GM23338 (cell line): ENCODE measurements at regions not wholly inside any gene's neighbourhood (a gene's known extent, or its start where the extent isn't known, plus 50 kb on each side); places are given as distances from the start of the nearest gene placed in this dataset.

Experiments used
- ATAC-seq: fragments of 200-7000 bp; cut with Tn5 transposase; 3 replicates; pipeline ENCODE4 v1.9.1; 2020
- DNase-seq: peaks from one replicate; pipeline ENCODE4 v3.0.0-alpha.2; 2015; ENCODE audit warnings: low spot score
- H2AFZ ChIP-seq: fragments of 200-600 bp; sonication (generic); 2 replicates; pipeline ENCODE4 v1.8.0; 2016; ENCODE audit warnings: antibody characterized with exemption, mild to moderate bottlenecking, moderate library complexity
- H3F3A ChIP-seq: fragments of 200-600 bp; sonication (generic); replicated peaks from 2 replicates; pipeline ENCODE4 v1.8.0; 2017; ENCODE audit warnings: antibody characterized with exemption, mixed run types, low read depth
- H3K27ac ChIP-seq: fragments of 200-600 bp; sonication (generic); 2 replicates; pipeline ENCODE4 v1.6.1; 2016; ENCODE audit warnings: low read depth
- H3K27me3 ChIP-seq: fragments of 200-600 bp; sonication (generic); 2 replicates; pipeline ENCODE4 v1.8.0; 2016; ENCODE audit warnings: mild to moderate bottlenecking, mixed run types, moderate library complexity; ENCODE audit not compliant: insufficient read depth
- H3K36me3 ChIP-seq: fragments of 200-600 bp; sonication (generic); 2 replicates; pipeline ENCODE4 v1.8.0; 2016; ENCODE audit warnings: mild to moderate bottlenecking; ENCODE audit not compliant: insufficient read depth
- H3K4me1 ChIP-seq: fragments of 200-600 bp; sonication (generic); 2 replicates; pipeline ENCODE4 v1.8.0; 2016; ENCODE audit warnings: mild to moderate bottlenecking, moderate library complexity; ENCODE audit not compliant: insufficient read depth
- H3K4me2 ChIP-seq: fragments of 200-600 bp; sonication (generic); 2 replicates; pipeline ENCODE4 v1.7.1; 2017; ENCODE audit warnings: mixed run types
- H3K4me3 ChIP-seq: fragments of 200-600 bp; sonication (generic); 2 replicates; pipeline ENCODE4 v1.6.1; 2016; ENCODE audit warnings: mixed run types
- H3K79me2 ChIP-seq: fragments of 200-600 bp; sonication (generic); replicated peaks from 2 replicates; pipeline ENCODE4 v1.8.0; 2017; ENCODE audit warnings: mild to moderate bottlenecking; ENCODE audit not compliant: insufficient read depth
- H3K9me2 ChIP-seq: fragments of 200-600 bp; sonication (generic); 2 replicates; pipeline ENCODE4 v1.8.0; 2017; ENCODE audit not compliant: insufficient read depth
- H4K20me1 ChIP-seq: fragments of 200-600 bp; sonication (generic); replicated peaks from 2 replicates; pipeline ENCODE4 v1.8.0; 2017; ENCODE audit warnings: mild to moderate bottlenecking; ENCODE audit not compliant: insufficient read depth
- H3K27ac Mint-ChIP-seq: 2 replicates; pipeline ENCODE4 v1.8.0; 2020; ENCODE audit warnings: inconsistent platforms, mild to moderate bottlenecking, moderate library complexity, mixed read lengths
- H3K27me3 Mint-ChIP-seq: 3 replicates; pipeline ENCODE4 v1.8.0; 2022; ENCODE audit warnings: low read depth, mild to moderate bottlenecking, moderate library complexity, mixed read lengths, inconsistent platforms; ENCODE audit not compliant: insufficient read depth, poor library complexity
- H3K36me3 Mint-ChIP-seq: 3 replicates; pipeline ENCODE4 v1.8.0; 2021; ENCODE audit warnings: low read depth, mild to moderate bottlenecking, inconsistent platforms, moderate library complexity, mixed read lengths
- H3K4me1 Mint-ChIP-seq: 3 replicates; pipeline ENCODE4 v1.8.0; 2020; ENCODE audit warnings: mild to moderate bottlenecking, inconsistent platforms, mixed read lengths
- H3K4me3 Mint-ChIP-seq: 3 replicates; pipeline ENCODE4 v1.8.0; 2021; ENCODE audit warnings: moderate library complexity, mild to moderate bottlenecking, inconsistent platforms, mixed read lengths
- H3K9me3 Mint-ChIP-seq: 3 replicates; pipeline ENCODE4 v1.8.0; 2020; ENCODE audit warnings: moderate library complexity, mild to moderate bottlenecking, inconsistent platforms, mixed read lengths
- CREB1 ChIP-seq: fragments of 250-450 bp; sonication (Bioruptor Pico); IDR thresholded peaks from 2 replicates; pipeline ENCODE4 v1.5.0; 2020; ENCODE audit warnings: low read depth, mild to moderate bottlenecking, moderate library complexity
- EZH2 ChIP-seq: fragments of 200-600 bp; sonication (generic); IDR thresholded peaks from one replicate; pipeline ENCODE4 v1.8.0; 2017; ENCODE audit warnings: antibody characterized with exemption, mild to moderate bottlenecking, low read depth; ENCODE audit not compliant: unreplicated experiment
- EZH2phosphoT487 ChIP-seq: fragments of 200-600 bp; sonication (generic); IDR thresholded peaks from one replicate; pipeline ENCODE4 v1.8.1; 2018; ENCODE audit warnings: antibody characterized with exemption; ENCODE audit not compliant: unreplicated experiment
- JUNB ChIP-seq: IDR thresholded peaks from one replicate; pipeline ENCODE4 v1.6.1; 2016; ENCODE audit warnings: antibody characterized with exemption; ENCODE audit not compliant: unreplicated experiment
- NANOG ChIP-seq: IDR thresholded peaks from 2 replicates; pipeline ENCODE4 v1.6.1; 2016; ENCODE audit warnings: antibody characterized with exemption, borderline replicate concordance
- POLR2AphosphoS5 ChIP-seq: IDR thresholded peaks from 2 replicates; pipeline ENCODE4 v1.6.1; 2016; ENCODE audit warnings: antibody characterized with exemption, low read depth
- STAT1 ChIP-seq: IDR thresholded peaks from one replicate; pipeline ENCODE4 v1.6.1; 2016; ENCODE audit warnings: antibody characterized with exemption; ENCODE audit not compliant: unreplicated experiment
- ZNF114 ChIP-seq: fragments of 250-450 bp; sonication (Bioruptor Pico); IDR thresholded peaks from 2 replicates; pipeline ENCODE4 v1.5.0; 2020; ENCODE audit warnings: mild to moderate bottlenecking, moderate library complexity
- ZNF331 ChIP-seq: fragments of 250-450 bp; sonication (Bioruptor Pico); IDR thresholded peaks from 2 replicates; pipeline ENCODE4 v1.5.0; 2020; ENCODE audit warnings: low read depth, mild to moderate bottlenecking, moderate library complexity
- TF ChIP-seq, protein P1 (sequence below), 2 experiments: fragments of 200-600 bp in 1 of 2; sonication (generic) in 1 of 2; conservative IDR thresholded peaks; 2 replicates each; pipeline versions ENCODE4 v1.5.1 to v1.6.1; 2016 to 2017; ENCODE audit warnings: antibody characterized with exemption in 2 of 2, low read depth in 2 of 2, mild to moderate bottlenecking in 2 of 2, moderate library complexity in 1 of 2
- TF ChIP-seq, protein P2 (sequence below): IDR thresholded peaks from 2 replicates; pipeline ENCODE4 v1.6.1; 2016; ENCODE audit warnings: antibody characterized with exemption
- TF ChIP-seq, protein P3 (sequence below): fragments of 250-450 bp; sonication (Bioruptor Pico); IDR thresholded peaks from 2 replicates; pipeline ENCODE4 v1.5.0; 2020; ENCODE audit warnings: mild to moderate bottlenecking, moderate library complexity

DNA sequence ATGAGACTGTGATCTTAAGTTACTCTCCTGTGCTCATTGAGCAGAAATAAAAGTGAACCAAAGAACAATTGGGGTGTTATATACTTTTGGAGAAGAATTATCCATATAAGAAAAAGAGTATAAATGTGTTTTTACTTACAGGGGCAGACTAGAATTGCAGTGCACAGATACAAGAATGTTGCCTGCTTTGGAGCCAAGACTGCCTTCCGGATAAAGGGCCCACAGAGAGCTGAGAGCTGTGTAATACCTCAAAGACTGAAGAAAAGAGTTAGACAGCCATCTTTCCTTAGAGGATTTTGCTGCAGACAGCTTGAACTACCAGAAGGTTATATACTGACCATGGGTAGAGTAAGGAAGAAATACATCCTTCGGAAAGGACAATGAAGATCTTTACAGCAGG lies 1235.5 kb upstream of the CITED2 start (continued):
- TF ChIP-seq, protein P1, sequence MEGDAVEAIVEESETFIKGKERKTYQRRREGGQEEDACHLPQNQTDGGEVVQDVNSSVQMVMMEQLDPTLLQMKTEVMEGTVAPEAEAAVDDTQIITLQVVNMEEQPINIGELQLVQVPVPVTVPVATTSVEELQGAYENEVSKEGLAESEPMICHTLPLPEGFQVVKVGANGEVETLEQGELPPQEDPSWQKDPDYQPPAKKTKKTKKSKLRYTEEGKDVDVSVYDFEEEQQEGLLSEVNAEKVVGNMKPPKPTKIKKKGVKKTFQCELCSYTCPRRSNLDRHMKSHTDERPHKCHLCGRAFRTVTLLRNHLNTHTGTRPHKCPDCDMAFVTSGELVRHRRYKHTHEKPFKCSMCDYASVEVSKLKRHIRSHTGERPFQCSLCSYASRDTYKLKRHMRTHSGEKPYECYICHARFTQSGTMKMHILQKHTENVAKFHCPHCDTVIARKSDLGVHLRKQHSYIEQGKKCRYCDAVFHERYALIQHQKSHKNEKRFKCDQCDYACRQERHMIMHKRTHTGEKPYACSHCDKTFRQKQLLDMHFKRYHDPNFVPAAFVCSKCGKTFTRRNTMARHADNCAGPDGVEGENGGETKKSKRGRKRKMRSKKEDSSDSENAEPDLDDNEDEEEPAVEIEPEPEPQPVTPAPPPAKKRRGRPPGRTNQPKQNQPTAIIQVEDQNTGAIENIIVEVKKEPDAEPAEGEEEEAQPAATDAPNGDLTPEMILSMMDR (conservative IDR thresholded peaks at IDR 0.05; ENCODE audit: low read depth in 2 of 2): no peak
- no peak for TF ChIP-seq EZH2
- TF ChIP-seq, protein P2, sequence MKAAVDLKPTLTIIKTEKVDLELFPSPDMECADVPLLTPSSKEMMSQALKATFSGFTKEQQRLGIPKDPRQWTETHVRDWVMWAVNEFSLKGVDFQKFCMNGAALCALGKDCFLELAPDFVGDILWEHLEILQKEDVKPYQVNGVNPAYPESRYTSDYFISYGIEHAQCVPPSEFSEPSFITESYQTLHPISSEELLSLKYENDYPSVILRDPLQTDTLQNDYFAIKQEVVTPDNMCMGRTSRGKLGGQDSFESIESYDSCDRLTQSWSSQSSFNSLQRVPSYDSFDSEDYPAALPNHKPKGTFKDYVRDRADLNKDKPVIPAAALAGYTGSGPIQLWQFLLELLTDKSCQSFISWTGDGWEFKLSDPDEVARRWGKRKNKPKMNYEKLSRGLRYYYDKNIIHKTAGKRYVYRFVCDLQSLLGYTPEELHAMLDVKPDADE: no peak
- no peak for TF ChIP-seq CREB1

DNA sequence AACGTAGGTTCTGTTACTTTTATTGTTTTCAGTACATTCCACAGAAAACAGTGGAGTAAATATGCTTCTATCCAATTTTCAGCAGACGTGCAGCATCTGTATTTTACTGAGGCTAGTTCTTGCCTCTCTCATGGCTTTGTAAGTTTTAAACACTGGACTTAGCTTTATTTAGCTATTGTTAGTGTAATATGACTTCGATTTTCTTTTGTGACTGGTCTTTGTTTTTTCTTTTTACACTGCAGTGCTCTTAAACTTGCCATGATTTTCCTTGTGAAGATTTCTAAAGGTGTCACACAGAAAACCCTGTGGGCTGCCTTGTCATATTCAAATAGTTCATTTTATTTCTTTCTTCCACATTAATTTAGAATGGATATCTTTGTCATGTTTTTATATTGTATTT lies 1234.9 kb upstream of the CITED2 start:
- no peaks in the 10 kb centered on the region; the same call in 2 of the 3 replicates for H3K9me3 Mint-ChIP-seq
- TF ChIP-seq NANOG (no peak), EZH2phosphoT487 (no peak), POLR2AphosphoS5 (no peak), ZNF114 (no peak), ZNF331 (no peak), EZH2 (no peak), JUNB (no peak), STAT1 (no peak)
- TF ChIP-seq, protein P1 (conservative IDR thresholded peaks at IDR 0.05; ENCODE audit: low read depth in 2 of 2): no peak
- TF ChIP-seq, protein P2: no peak
- TF ChIP-seq, protein P3, sequence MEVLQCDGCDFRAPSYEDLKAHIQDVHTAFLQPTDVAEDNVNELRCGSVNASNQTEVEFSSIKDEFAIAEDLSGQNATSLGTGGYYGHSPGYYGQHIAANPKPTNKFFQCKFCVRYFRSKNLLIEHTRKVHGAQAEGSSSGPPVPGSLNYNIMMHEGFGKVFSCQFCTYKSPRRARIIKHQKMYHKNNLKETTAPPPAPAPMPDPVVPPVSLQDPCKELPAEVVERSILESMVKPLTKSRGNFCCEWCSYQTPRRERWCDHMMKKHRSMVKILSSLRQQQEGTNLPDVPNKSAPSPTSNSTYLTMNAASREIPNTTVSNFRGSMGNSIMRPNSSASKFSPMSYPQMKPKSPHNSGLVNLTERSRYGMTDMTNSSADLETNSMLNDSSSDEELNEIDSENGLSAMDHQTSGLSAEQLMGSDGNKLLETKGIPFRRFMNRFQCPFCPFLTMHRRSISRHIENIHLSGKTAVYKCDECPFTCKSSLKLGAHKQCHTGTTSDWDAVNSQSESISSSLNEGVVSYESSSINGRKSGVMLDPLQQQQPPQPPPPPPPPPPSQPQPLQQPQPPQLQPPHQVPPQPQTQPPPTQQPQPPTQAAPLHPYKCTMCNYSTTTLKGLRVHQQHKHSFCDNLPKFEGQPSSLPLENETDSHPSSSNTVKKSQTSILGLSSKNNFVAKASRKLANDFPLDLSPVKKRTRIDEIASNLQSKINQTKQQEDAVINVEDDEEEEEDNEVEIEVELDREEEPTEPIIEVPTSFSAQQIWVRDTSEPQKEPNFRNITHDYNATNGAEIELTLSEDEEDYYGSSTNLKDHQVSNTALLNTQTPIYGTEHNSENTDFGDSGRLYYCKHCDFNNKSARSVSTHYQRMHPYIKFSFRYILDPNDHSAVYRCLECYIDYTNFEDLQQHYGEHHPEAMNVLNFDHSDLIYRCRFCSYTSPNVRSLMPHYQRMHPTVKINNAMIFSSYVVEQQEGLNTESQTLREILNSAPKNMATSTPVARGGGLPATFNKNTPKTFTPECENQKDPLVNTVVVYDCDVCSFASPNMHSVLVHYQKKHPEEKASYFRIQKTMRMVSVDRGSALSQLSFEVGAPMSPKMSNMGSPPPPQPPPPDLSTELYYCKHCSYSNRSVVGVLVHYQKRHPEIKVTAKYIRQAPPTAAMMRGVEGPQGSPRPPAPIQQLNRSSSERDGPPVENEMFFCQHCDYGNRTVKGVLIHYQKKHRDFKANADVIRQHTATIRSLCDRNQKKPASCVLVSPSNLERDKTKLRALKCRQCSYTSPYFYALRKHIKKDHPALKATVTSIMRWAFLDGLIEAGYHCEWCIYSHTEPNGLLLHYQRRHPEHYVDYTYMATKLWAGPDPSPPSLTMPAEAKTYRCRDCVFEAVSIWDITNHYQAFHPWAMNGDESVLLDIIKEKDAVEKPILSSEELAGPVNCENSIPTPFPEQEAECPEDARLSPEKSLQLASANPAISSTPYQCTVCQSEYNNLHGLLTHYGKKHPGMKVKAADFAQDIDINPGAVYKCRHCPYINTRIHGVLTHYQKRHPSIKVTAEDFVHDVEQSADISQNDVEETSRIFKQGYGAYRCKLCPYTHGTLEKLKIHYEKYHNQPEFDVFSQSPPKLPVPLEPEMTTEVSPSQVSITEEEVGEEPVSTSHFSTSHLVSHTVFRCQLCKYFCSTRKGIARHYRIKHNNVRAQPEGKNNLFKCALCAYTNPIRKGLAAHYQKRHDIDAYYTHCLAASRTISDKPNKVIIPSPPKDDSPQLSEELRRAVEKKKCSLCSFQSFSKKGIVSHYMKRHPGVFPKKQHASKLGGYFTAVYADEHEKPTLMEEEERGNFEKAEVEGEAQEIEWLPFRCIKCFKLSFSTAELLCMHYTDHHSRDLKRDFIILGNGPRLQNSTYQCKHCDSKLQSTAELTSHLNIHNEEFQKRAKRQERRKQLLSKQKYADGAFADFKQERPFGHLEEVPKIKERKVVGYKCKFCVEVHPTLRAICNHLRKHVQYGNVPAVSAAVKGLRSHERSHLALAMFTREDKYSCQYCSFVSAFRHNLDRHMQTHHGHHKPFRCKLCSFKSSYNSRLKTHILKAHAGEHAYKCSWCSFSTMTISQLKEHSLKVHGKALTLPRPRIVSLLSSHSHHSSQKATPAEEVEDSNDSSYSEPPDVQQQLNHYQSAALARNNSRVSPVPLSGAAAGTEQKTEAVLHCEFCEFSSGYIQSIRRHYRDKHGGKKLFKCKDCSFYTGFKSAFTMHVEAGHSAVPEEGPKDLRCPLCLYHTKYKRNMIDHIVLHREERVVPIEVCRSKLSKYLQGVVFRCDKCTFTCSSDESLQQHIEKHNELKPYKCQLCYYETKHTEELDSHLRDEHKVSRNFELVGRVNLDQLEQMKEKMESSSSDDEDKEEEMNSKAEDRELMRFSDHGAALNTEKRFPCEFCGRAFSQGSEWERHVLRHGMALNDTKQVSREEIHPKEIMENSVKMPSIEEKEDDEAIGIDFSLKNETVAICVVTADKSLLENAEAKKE (CRISPR knock-in tag): no peak

More for the DNA sequence above, 1234.9 kb upstream of the CITED2 start:
- Histone ChIP-seq H3K36me3 (no peaks in the 10 kb centered on the region), H3K9me2 (no peaks in the 10 kb centered on the region), H2AFZ (no peak overlapping the region), H3K4me2 (no peak overlapping the region), H3K4me1 (no peaks in the 10 kb centered on the region), H4K20me1 (no peaks in the 10 kb centered on the region), H3K27ac (no peak overlapping the region), H3K27me3 (no peaks in the 10 kb centered on the region), H3F3A (no peaks in the 10 kb centered on the region), H3K4me3 (no peak overlapping the region), H3K79me2 (no peaks in the 10 kb centered on the region)
- no peaks in the 10 kb centered on the region for H3K27me3 Mint-ChIP-seq
- H3K4me3 Mint-ChIP-seq: no peak overlapping the region
- ATAC-seq: no peak
- H3K27ac Mint-ChIP-seq: no peak overlapping the region
- H3K36me3 Mint-ChIP-seq: no peaks in the 10 kb centered on the region
- no peaks in the 10 kb centered on the region for H3K4me1 Mint-ChIP-seq
- no peak for DNase-seq
